CD14-positive monocyte (primary cell): ENCODE measurements at regions not wholly inside any gene's neighbourhood (a gene's known extent, or its start where the extent isn't known, plus 50 kb on each side); places are given as distances from the start of the nearest gene placed in this dataset.
"Not testable (repeated sequence)": the region's sequence is repeated elsewhere in the genome, so short reads cannot be mapped to it uniquely, and the experiment has no call there.

Experiments used
- DNase-seq, 3 donors: peaks; one replicate each; pipeline ENCODE4 v3.0.0-alpha.2; 2011 to 2022
- H2AFZ ChIP-seq: 2 replicates; pipeline ENCODE4 v1.6.0; 2012; ENCODE audit warnings: mild to moderate bottlenecking, low read depth, low read length, inconsistent platforms; ENCODE audit not compliant: insufficient read depth, poor library complexity, severe bottlenecking
- H3K27ac ChIP-seq, 2 donors: 1 replicate in 1 of 2; 2 replicates in 1 of 2; pipeline ENCODE4 v1.5.1; 2012 to 2013; ENCODE audit warnings: low read length in 2 of 2, control low read depth in 1 of 2, inconsistent platforms in 1 of 2, low read depth in 1 of 2, mild to moderate bottlenecking in 1 of 2
- H3K27me3 ChIP-seq, 2 donors: one replicate each; pipeline versions ENCODE4 v1.6.0 to v1.6.1; 2011 to 2013; ENCODE audit warnings: low read length in 2 of 2; ENCODE audit not compliant: control insufficient read depth in 2 of 2, insufficient read depth in 2 of 2
- H3K36me3 ChIP-seq, 2 donors: replicated peaks in 1 of 2; 1 replicate in 1 of 2; 2 replicates in 1 of 2; pipeline versions ENCODE4 v1.5.1 to v1.6.1; 2012 to 2013; ENCODE audit warnings: low read length in 2 of 2, control low read depth in 1 of 2, inconsistent platforms in 1 of 2, mild to moderate bottlenecking in 1 of 2; ENCODE audit not compliant: insufficient read depth in 2 of 2, control insufficient read depth in 1 of 2
- H3K4me1 ChIP-seq, 2 donors: 1 replicate in 1 of 2; 2 replicates in 1 of 2; pipeline versions ENCODE4 v1.5.1 to v1.6.1; 2012 to 2013; ENCODE audit warnings: low read length in 2 of 2, control low read depth in 1 of 2, inconsistent platforms in 1 of 2, mild to moderate bottlenecking in 1 of 2, moderate library complexity in 1 of 2; ENCODE audit not compliant: insufficient read depth in 2 of 2, control insufficient read depth in 1 of 2
- H3K4me2 ChIP-seq: replicated peaks from 2 replicates; pipeline ENCODE3; 2012; ENCODE audit warnings: low read length, moderate library complexity, mild to moderate bottlenecking; ENCODE audit not compliant: poor library complexity, severe bottlenecking; ENCODE audit errors: extremely low read depth
- H3K4me3 ChIP-seq, 3 experiments: fragments of 200-600 bp in 1 of 3; sonication (generic) in 1 of 3; replicated peaks in 1 of 3; 1 replicate in 2 of 3; 2 replicates in 1 of 3; pipeline ENCODE4 v1.5.1; 2011 to 2013; ENCODE audit warnings: low read length in 3 of 3, mild to moderate bottlenecking in 3 of 3, control low read depth in 2 of 3, low read depth in 2 of 3, inconsistent platforms in 1 of 3, moderate library complexity in 1 of 3
- H3K79me2 ChIP-seq: 2 replicates; pipeline ENCODE4 v1.6.0; 2012; ENCODE audit warnings: mild to moderate bottlenecking, control low read depth, inconsistent platforms, low read length, moderate library complexity; ENCODE audit not compliant: insufficient read depth
- H3K9ac ChIP-seq: 2 replicates; pipeline ENCODE4 v1.6.0; 2017; ENCODE audit warnings: low read length, mild to moderate bottlenecking; ENCODE audit not compliant: insufficient read depth, poor library complexity, severe bottlenecking
- H3K9me3 ChIP-seq, 2 donors: replicated peaks in 1 of 2; 1 replicate in 1 of 2; 2 replicates in 1 of 2; pipeline versions ENCODE4 v1.5.1 to v1.6.1; 2012 to 2013; ENCODE audit warnings: low read length in 2 of 2, control low read depth in 1 of 2; ENCODE audit not compliant: control insufficient read depth in 1 of 2, insufficient read depth in 1 of 2
- H4K20me1 ChIP-seq: 2 replicates; pipeline ENCODE4 v1.6.0; 2012; ENCODE audit warnings: mild to moderate bottlenecking, low read length, control low read depth, moderate library complexity; ENCODE audit not compliant: insufficient read depth
- H3K27ac Mint-ChIP-seq, 7 donors: one replicate each; pipeline ENCODE4 v1.8.0; 2020; ENCODE audit warnings: mild to moderate bottlenecking in 7 of 7, mixed read lengths in 7 of 7, moderate library complexity in 6 of 7, inconsistent platforms in 2 of 7
- H3K27me3 Mint-ChIP-seq, 3 donors: one replicate each; pipeline ENCODE4 v1.8.0; 2021 to 2022; ENCODE audit warnings: low read depth in 3 of 3, mild to moderate bottlenecking in 3 of 3, mixed read lengths in 3 of 3, moderate library complexity in 3 of 3, inconsistent platforms in 1 of 3
- H3K36me3 Mint-ChIP-seq, 2 donors: one replicate each; pipeline ENCODE4 v1.8.0; 2020; ENCODE audit warnings: mixed read lengths in 2 of 2, inconsistent platforms in 1 of 2, mild to moderate bottlenecking in 1 of 2
- H3K4me1 Mint-ChIP-seq: one replicate; pipeline ENCODE4 v1.8.0; 2020; ENCODE audit warnings: mild to moderate bottlenecking, mixed read lengths
- H3K4me3 Mint-ChIP-seq, 2 donors: one replicate each; pipeline ENCODE4 v1.8.0; 2020; ENCODE audit warnings: mild to moderate bottlenecking in 2 of 2, mixed read lengths in 2 of 2, moderate library complexity in 1 of 2
- H3K9me3 Mint-ChIP-seq, 7 donors: one replicate each; pipeline ENCODE4 v1.8.0; 2020 to 2022; ENCODE audit warnings: mixed read lengths in 7 of 7, mild to moderate bottlenecking in 6 of 7, moderate library complexity in 6 of 7, inconsistent platforms in 2 of 7
- CTCF ChIP-seq: fragments of 200-600 bp; IDR thresholded peaks from one replicate; pipeline ENCODE4 v1.8.0; 2022; ENCODE audit warnings: antibody characterized with exemption, mild to moderate bottlenecking
- WGBS: methylation state at CpG from one replicate; pipeline ENCODE4 v1.1.5; 2013; ENCODE audit warnings: missing lambda C conversion rate; ENCODE audit not compliant: insufficient coverage; 5-methylcytosine and 5-hydroxymethylcytosine counted together
- intact Hi-C, 2 donors: fragments of 100-400 bp; cut with micrococcal nuclease; formaldehyde crosslinking; loops; one replicate each; pipeline versions ENCODE4 v1.15.0 to v1.15.1; 2023

GRCh38 chr13:87554045-87554444 lies 117.1 kb upstream of the SLITRK5 start:
- H3K27ac Mint-ChIP-seq = no peak overlapping the region
- whole genome bisulfite sequencing = no CpG with 5 or more reads among the region's 3 CpGs
- H3K27me3 Mint-ChIP-seq = peaks cover 0 to 2% (median 0%) of the 10 kb centered on the region in 3 donors

GRCh38 chr13:87557788-87558187 lies 113.4 kb upstream of the SLITRK5 start:
- Histone ChIP-seq H2AFZ (no peak overlapping the region), H3K9me3 (peaks cover 7 to 11% of the 10 kb centered on the region in 2 donors), H3K4me3 (no peak overlapping the region), H4K20me1 (no peaks in the 10 kb centered on the region), H3K27me3 (no peaks in the 10 kb centered on the region), H3K9ac (no peak overlapping the region), H3K4me2 (no peak overlapping the region), H3K36me3 (no peaks in the 10 kb centered on the region), H3K27ac (no peak overlapping the region), H3K79me2 (no peaks in the 10 kb centered on the region), H3K4me1 (no peaks in the 10 kb centered on the region)
- no CpG with 5 or more reads among the region's 2 CpGs for WGBS
- no peak for DNase-seq
- intact Hi-C loops = no loop called here
- Mint-ChIP-seq H3K27ac (no peak overlapping the region), H3K36me3 (no peaks in the 10 kb centered on the region), H3K9me3 (peaks cover 3 to 21% (median 8%) of the 10 kb centered on the region in 7 donors), H3K4me3 (no peak overlapping the region), H3K27me3 (no peaks in the 10 kb centered on the region), H3K4me1 (no peaks in the 10 kb centered on the region)
- no peak for TF ChIP-seq CTCF

More at GRCh38 chr13:87554045-87554444, 117.1 kb upstream of the SLITRK5 start:
- H3K27ac ChIP-seq = no peak overlapping the region
- H3K79me2 ChIP-seq = no peaks in the 10 kb centered on the region
- no peak for TF ChIP-seq CTCF
- H3K9ac ChIP-seq = no peak overlapping the region
- no peak overlapping the region for H3K4me3 ChIP-seq
- H2AFZ ChIP-seq = no peak overlapping the region
- intact Hi-C loops = no loop called here
- no peaks in the 10 kb centered on the region for H3K27me3 ChIP-seq
- no peaks in the 10 kb centered on the region for H3K36me3 ChIP-seq
- Mint-ChIP-seq H3K4me3 (no peak overlapping the region), H3K36me3 (no peaks in the 10 kb centered on the region), H3K9me3 (peaks cover 0 to 3% (median 2%) of the 10 kb centered on the region in 7 donors), H3K4me1 (no peaks in the 10 kb centered on the region)
- no peak overlapping the region for H3K4me2 ChIP-seq
- no peak for DNase-seq
- H4K20me1 ChIP-seq = no peaks in the 10 kb centered on the region
- H3K4me1 ChIP-seq = no peaks in the 10 kb centered on the region
- no peaks in the 10 kb centered on the region for H3K9me3 ChIP-seq

GRCh38 chr13:87561580-87561979 lies 109.6 kb upstream of the SLITRK5 start:
- H3K27ac Mint-ChIP-seq, H3K27me3 ChIP-seq, H3K79me2 ChIP-seq, H2AFZ ChIP-seq, H3K4me2 ChIP-seq, intact Hi-C loops, H3K4me1 Mint-ChIP-seq, DNase-seq, H3K4me3 Mint-ChIP-seq, H3K27me3 Mint-ChIP-seq, H3K36me3 ChIP-seq, H3K4me1 ChIP-seq, H4K20me1 ChIP-seq, H3K36me3 Mint-ChIP-seq, H3K4me3 ChIP-seq, H3K9ac ChIP-seq, H3K27ac ChIP-seq: not testable (repeated sequence)
- peaks cover 4 to 24% (median 9%) of the 10 kb centered on the region in 7 donors for H3K9me3 Mint-ChIP-seq
- 92% methylated on average over 19 of the region's 31 CpGs for WGBS
- H3K9me3 ChIP-seq = peaks cover 14 to 18% of the 10 kb centered on the region in 2 donors
